Cardiac fibroblast (primary cell): ENCODE measurements at regions not wholly inside any gene's neighbourhood (a gene's known extent, or its start where the extent isn't known, plus 50 kb on each side); places are given as distances from the start of the nearest gene placed in this dataset.

Experiments used
- DNase-seq, 2 donors: peaks; one replicate each; pipeline versions ENCODE4 v3.0.0 to v3.0.0-alpha.2; 2010; ENCODE audit warnings: low read depth in 2 of 2
- H3K4me3 ChIP-seq, 2 donors: replicated peaks in 1 of 2; 1 replicate in 1 of 2; 2 replicates in 1 of 2; pipeline ENCODE4 v1.5.1; 2011; ENCODE audit warnings: low read depth in 2 of 2, low read length in 2 of 2, mild to moderate bottlenecking in 2 of 2, moderate library complexity in 1 of 2
- TF ChIP-seq, protein P1 (sequence below): IDR thresholded peaks from one replicate; pipeline ENCODE4 v1.5.1; 2011; ENCODE audit warnings: low read depth, mild to moderate bottlenecking, low read length, inconsistent platforms

DNA sequence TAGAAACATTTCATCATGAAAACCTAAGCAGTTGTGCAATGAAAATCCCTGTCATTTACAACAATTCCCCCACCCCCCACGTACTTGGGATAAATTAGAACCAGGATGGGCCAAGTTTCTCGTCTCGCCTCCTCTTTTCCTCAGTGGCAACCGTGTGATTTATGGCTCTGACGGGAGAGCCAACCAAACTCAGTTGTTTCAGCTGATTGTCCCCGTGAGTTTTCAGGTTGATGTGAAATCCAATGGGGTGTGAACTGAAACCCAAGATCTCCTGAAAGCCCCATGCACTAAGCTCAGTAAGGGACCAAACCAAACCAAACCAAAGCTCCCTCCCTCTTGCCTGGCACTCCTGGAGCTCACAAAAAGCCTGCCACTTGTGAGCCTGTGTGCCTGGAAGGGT is 138.7 kb upstream of the SLC24A2 start:
- TF ChIP-seq, protein P1, sequence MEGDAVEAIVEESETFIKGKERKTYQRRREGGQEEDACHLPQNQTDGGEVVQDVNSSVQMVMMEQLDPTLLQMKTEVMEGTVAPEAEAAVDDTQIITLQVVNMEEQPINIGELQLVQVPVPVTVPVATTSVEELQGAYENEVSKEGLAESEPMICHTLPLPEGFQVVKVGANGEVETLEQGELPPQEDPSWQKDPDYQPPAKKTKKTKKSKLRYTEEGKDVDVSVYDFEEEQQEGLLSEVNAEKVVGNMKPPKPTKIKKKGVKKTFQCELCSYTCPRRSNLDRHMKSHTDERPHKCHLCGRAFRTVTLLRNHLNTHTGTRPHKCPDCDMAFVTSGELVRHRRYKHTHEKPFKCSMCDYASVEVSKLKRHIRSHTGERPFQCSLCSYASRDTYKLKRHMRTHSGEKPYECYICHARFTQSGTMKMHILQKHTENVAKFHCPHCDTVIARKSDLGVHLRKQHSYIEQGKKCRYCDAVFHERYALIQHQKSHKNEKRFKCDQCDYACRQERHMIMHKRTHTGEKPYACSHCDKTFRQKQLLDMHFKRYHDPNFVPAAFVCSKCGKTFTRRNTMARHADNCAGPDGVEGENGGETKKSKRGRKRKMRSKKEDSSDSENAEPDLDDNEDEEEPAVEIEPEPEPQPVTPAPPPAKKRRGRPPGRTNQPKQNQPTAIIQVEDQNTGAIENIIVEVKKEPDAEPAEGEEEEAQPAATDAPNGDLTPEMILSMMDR, result no peak
- DNase-seq, result no peak
- H3K4me3 ChIP-seq, result no peak overlapping the region

DNA sequence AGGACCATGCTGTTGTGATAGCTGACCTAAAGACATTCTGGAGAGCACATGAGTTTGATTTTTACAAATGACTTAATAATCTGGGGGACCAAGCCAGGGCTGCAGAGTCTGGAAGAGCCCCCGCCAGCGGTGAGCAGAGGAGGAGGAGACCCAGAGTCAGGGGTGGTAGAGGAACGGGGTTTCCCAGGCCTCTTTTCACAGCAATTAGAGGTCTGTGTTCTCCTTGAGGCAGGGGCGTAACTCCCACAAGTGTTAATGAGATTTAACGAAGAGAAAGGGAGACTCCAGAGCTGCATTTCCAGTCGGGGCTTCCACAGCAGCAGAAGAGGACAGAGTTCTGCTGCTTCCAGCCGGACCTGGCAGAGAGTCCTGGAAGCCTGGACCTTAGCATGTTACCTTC is 137.9 kb upstream of the SLC24A2 start:
- DNase-seq, result no peak
- TF ChIP-seq, protein P1, result no peak
- no peak overlapping the region for H3K4me3 ChIP-seq

DNA sequence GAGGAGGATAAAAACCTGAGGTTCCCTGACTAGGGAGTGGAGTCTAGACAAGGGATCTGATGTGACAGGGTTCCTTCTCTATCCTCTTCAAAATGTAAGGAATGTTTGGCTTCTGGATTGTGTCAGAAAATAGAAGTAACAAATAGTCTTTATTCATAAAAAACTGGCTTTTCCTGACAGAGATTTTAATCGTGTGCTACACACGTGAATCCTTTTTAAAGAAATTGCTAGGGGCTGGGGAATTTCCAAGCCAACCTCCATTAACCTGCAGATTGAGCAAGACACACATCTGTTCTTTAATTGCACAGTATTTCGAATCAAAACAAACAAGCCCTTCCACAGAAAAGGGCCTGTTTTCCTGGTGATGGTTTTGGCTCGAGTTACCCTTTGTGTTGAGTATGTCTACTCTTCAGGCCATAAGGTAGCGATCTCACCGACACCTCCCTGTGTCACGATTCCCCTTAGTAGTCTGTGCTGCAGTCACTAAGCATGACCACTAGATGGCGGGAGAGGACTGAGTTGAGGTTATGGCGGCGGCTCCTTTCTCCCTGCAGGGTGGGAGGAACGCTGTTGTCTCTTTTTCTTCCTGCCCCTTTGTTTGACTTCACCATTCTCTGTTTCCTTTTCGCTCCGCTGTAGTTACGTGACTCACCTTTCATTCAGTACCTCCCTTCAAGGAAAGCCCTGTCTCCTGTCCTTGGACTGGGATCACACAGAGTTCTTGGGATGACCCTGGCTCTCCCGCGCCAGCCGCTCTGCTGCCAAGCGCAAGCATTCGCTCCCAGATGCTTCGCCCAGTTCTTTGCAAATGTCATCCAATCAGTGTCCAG is 137.1 kb upstream of the SLC24A2 start:
- TF ChIP-seq, protein P1, result peak; percentile 94
- peak; percentile 75 to 86 for DNase-seq
- peak overlapping the region; percentile 35 to 48 for H3K4me3 ChIP-seq

DNA sequence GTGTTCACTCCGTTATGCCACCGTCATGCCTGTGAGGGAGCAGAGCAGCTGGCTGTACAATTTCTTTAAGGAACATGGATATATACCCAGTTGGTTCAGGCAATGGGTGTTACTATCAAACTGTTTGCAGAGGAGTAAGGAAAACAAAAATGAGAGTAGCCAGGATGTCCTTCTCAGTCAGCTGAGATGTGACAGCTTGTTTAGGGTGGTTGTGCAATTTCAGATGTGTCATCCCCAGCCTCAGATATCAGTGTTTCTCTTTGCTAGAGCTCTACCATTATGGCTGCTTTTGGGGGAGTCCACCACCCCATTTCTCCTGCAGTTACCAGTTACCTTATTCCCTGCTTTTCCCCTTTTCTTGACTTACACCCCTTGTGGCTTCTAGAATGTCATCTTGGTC is 135.2 kb upstream of the SLC24A2 start:
- TF ChIP-seq, protein P1, result no peak
- peak in 1 of 2 donors; percentile 35 for DNase-seq
- no peak overlapping the region for H3K4me3 ChIP-seq

DNA sequence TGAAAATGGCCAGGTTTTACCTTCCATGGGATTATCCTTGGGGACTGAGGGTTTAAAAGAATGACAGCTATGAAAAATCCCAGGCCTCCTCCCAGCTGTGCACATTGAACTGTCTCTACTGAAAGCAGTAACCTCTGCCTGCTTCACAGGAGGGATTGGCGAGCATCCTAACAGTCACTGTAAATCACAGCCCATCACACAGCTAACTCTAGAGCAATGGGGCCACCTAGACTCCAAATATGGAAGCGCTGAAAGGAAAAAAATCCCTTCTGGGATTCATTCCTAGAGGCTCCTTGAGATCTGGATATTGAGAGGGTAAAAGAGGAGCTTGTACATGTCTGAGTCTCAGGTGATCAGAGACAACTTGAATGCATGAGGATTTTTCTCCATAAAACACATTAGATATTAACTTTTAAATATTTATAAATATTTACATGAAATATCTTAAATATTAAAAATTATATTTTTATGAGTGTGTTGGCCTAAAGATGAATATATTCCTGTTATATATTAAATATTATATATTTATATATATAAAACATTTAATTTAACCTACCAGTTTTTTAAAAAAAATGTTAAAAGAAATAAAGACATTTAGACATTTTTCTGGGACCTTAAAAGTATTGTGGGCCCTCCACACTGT is 133.8 kb upstream of the SLC24A2 start:
- no peak overlapping the region for H3K4me3 ChIP-seq
- DNase-seq, result peak; percentile 77 to 81
- TF ChIP-seq, protein P1, result peak; percentile 73

DNA sequence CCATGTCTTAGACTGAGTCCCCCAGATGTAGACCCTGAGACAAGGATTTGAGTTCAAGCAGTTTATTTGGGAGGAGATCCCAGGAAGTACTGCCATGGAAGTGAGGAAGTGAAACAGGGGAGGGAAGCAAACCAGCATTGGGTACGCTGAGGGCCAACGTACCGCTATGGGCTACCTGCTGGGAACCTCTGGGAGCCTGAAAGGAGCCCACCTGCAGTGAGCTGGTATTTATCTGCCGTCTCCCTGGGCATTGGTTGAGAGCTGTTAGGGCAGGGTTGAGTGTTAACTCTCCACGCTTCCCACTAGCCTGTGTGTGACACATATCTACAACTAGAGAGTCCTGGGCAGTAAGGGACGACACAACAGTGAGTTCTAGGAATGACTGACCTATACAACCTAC is 131.6 kb upstream of the SLC24A2 start:
- TF ChIP-seq, protein P1, result no peak
- DNase-seq, result no peak
- no peak overlapping the region for H3K4me3 ChIP-seq
